Spleen (tissue), 11 donors: ENCODE measurements at regions not wholly inside any gene's neighbourhood (a gene's known extent, or its start where the extent isn't known, plus 50 kb on each side); places are given as distances from the start of the nearest gene placed in this dataset.

Experiments used
- DNase-seq: peaks from one replicate; pipeline ENCODE4 v3.0.0-alpha.2; 2020
- H3K27ac ChIP-seq, 8 donors: fragments of 200-600 bp; sonication (generic) in 7 of 8; 1 replicate in 4 of 8; 2 replicates in 4 of 8; pipeline versions ENCODE4 v1.5.0 to v1.8.0; 2016 to 2021; ENCODE audit warnings: inconsistent platforms in 4 of 8, mild to moderate bottlenecking in 4 of 8, moderate library complexity in 1 of 8
- H3K27me3 ChIP-seq, 7 donors: fragments of 200-600 bp; sonication (generic) in 6 of 7; replicated peaks in 1 of 7; 1 replicate in 4 of 7; 2 replicates in 3 of 7; pipeline versions ENCODE4 v1.5.0 to v1.8.0; 2016 to 2021; ENCODE audit warnings: inconsistent platforms in 3 of 7, mild to moderate bottlenecking in 1 of 7
- H3K36me3 ChIP-seq, 6 donors: fragments of 200-600 bp; sonication (generic) in 5 of 6; 1 replicate in 4 of 6; 2 replicates in 2 of 6; pipeline versions ENCODE4 v1.5.0 to v1.8.0; 2016 to 2021; ENCODE audit warnings: inconsistent platforms in 2 of 6
- H3K4me1 ChIP-seq, 6 donors: fragments of 200-600 bp; sonication (generic) in 5 of 6; 1 replicate in 3 of 6; 2 replicates in 3 of 6; pipeline versions ENCODE4 v1.5.0 to v1.8.0; 2016 to 2021; ENCODE audit warnings: inconsistent platforms in 3 of 6
- H3K4me3 ChIP-seq, 8 donors: fragments of 200-600 bp; sonication (generic) in 7 of 8; 1 replicate in 4 of 8; 2 replicates in 4 of 8; pipeline versions ENCODE4 v1.5.0 to v1.8.0; 2016 to 2021; ENCODE audit warnings: inconsistent platforms in 4 of 8, mild to moderate bottlenecking in 4 of 8, moderate library complexity in 2 of 8
- H3K9me3 ChIP-seq, 8 donors: fragments of 200-600 bp; sonication (generic) in 7 of 8; 1 replicate in 4 of 8; 2 replicates in 4 of 8; pipeline versions ENCODE4 v1.5.0 to v1.8.0; 2016 to 2021; ENCODE audit warnings: inconsistent platforms in 4 of 8
- CTCF ChIP-seq, 11 experiments: fragments of 200-600 bp in 7 of 11; fragments of 450-650 bp in 4 of 11; sonication (generic) in 4 of 11; IDR thresholded peaks in 8 of 11; conservative IDR thresholded peaks in 3 of 11; 1 replicate in 7 of 11; 2 replicates in 4 of 11; pipeline versions ENCODE4 v1.4.0 to v1.8.0; 2016 to 2021; ENCODE audit warnings: antibody characterized with exemption in 11 of 11, inconsistent platforms in 4 of 11, mild to moderate bottlenecking in 1 of 11
- POLR2A ChIP-seq, 3 donors: fragments of 450-650 bp; IDR thresholded peaks; one replicate each; pipeline ENCODE4 v1.5.1; 2017; ENCODE audit warnings: antibody characterized with exemption in 3 of 3, mild to moderate bottlenecking in 1 of 3
- POLR2AphosphoS5 ChIP-seq, 3 donors: sonication (generic); formaldehyde crosslinking; IDR thresholded peaks; one replicate each; pipeline ENCODE4 v1.5.1; 2017; ENCODE audit warnings: antibody characterized with exemption in 3 of 3
- WGBS, 5 donors: extraction: QIAGEN DNeasy Blood & Tissue Kit in 3 of 5; methylation state at CpG; one replicate each; pipeline versions ENCODE4 v1.1.5 to v1.1.7; 2013 to 2018; 5-methylcytosine and 5-hydroxymethylcytosine counted together
- intact Hi-C: fragments of 100-400 bp; cut with DNase I; formaldehyde crosslinking; loops from one replicate; pipeline ENCODE4 v1.15.0; 2023; ENCODE audit warnings: low total_unique reads
- donor health status: healthy with polysubstance abuse.
- donor health status: DM: no; HTN: no; CAD: no; lungs with moderate emphysema.
- donor health status: DM: no; HTN: no; CAD: no.
- donor health status: Bipolar disorder and iron deficiency.
- donor health status: healthy.
- donor health status: DM: no; HTN: no; CAD: no.
- donor health status: DM: yes; HTN: yes; CAD: no.

GRCh38 chrX:40485973-40486372 is 94.8 kb upstream of the ATP6AP2 start:
- DNase-seq = no peak
- no peak overlapping the region for H3K27ac ChIP-seq
- H3K27me3 ChIP-seq = no peaks in the 10 kb centered on the region
- intact Hi-C loops = no loop called here
- H3K4me1 ChIP-seq = no peaks in the 10 kb centered on the region
- TF ChIP-seq POLR2AphosphoS5 (IDR thresholded peaks at IDR 0.05) = no peak
- TF ChIP-seq CTCF (IDR thresholded peaks at IDR 0.05 in 8 of 11, conservative IDR thresholded peaks at IDR 0.05 in 3 of 11) = no peak
- peaks cover 0 to 18% (median 0%) of the 10 kb centered on the region in 8 donors for H3K9me3 ChIP-seq
- H3K4me3 ChIP-seq = no peak overlapping the region
- 93 to 100% (median 93%) methylated on average over 1 of the region's 1 CpG for WGBS, 5 donors
- H3K36me3 ChIP-seq = no peaks in the 10 kb centered on the region

- H3K9me3 ChIP-seq = peaks cover 0 to 18% (median 0%) of the 10 kb centered on the region in 8 donors
- DNase-seq = no peak
- WGBS, 5 donors = 79 to 96% (median 90%) methylated on average over 6 of the region's 6 CpGs
- H3K27me3 ChIP-seq = no peaks in the 10 kb centered on the region
- intact Hi-C loops = no loop called here
- H3K27ac ChIP-seq = no peak overlapping the region
- H3K36me3 ChIP-seq = no peaks in the 10 kb centered on the region
- H3K4me1 ChIP-seq = no peaks in the 10 kb centered on the region
- no peak overlapping the region for H3K4me3 ChIP-seq
- TF ChIP-seq CTCF (IDR thresholded peaks at IDR 0.05 in 8 of 11, conservative IDR thresholded peaks at IDR 0.05 in 3 of 11) (no peak), POLR2A (IDR thresholded peaks at IDR 0.05) (no peak), POLR2AphosphoS5 (IDR thresholded peaks at IDR 0.05) (no peak)
These were observed 95.5 kb upstream of the ATP6AP2 start for GRCh38 chrX:40485102-40485826.

GRCh38 chrX:40484408-40485091 is 96.2 kb upstream of the ATP6AP2 start:
- intact Hi-C loops = no loop called here
- Histone ChIP-seq H3K27me3 (no peaks in the 10 kb centered on the region), H3K4me1 (no peaks in the 10 kb centered on the region), H3K9me3 (peaks cover 0 to 21% (median 0%) of the 10 kb centered on the region in 8 donors), H3K4me3 (no peak overlapping the region), H3K36me3 (no peaks in the 10 kb centered on the region), H3K27ac (no peak overlapping the region)
- TF ChIP-seq POLR2A (IDR thresholded peaks at IDR 0.05) = no peak
- no peak for TF ChIP-seq POLR2AphosphoS5 (IDR thresholded peaks at IDR 0.05)
- no peak for TF ChIP-seq CTCF (IDR thresholded peaks at IDR 0.05 in 8 of 11, conservative IDR thresholded peaks at IDR 0.05 in 3 of 11)
- WGBS, 5 donors = 70 to 91% (median 84%) methylated on average over 8 of the region's 8 CpGs
- no peak for DNase-seq

DNA sequence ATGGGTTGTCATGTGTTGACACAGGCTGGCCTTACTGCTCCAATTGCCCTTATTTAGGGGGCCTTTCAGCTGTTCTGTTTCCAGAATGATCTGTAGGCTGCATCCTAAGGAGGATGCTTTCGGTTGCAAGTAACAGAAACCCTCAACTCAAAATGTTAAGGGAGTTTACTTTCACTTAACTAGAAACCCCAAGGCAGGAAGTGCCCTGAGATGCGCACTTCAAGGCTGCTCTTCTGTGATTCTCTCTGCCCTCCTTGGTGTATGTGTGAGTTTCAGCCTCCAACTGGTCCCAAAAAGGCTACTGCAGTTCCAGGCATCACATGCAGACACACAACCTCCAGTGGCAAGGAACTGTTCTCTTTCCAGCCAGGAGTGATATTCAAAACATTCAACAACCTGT is 97.3 kb upstream of the ATP6AP2 start:
- TF ChIP-seq POLR2AphosphoS5 (IDR thresholded peaks at IDR 0.05) = no peak
- no peak for TF ChIP-seq CTCF (IDR thresholded peaks at IDR 0.05 in 8 of 11, conservative IDR thresholded peaks at IDR 0.05 in 3 of 11)
- no peak for TF ChIP-seq POLR2A (IDR thresholded peaks at IDR 0.05)
- Histone ChIP-seq H3K4me3 (no peak overlapping the region), H3K36me3 (no peaks in the 10 kb centered on the region), H3K27me3 (peaks cover 0 to 10% (median 0%) of the 10 kb centered on the region in 7 donors), H3K27ac (no peak overlapping the region), H3K4me1 (no peaks in the 10 kb centered on the region), H3K9me3 (peaks cover 0 to 21% (median 0%) of the 10 kb centered on the region in 8 donors)
- no peak for DNase-seq
- intact Hi-C loops = no loop called here
- 57 to 79% (median 70%) methylated on average over 2 of the region's 2 CpGs for WGBS, 5 donors
